ENCODE measurements at regions not wholly inside any gene's neighbourhood (a gene's known extent, or its start where the extent isn't known, plus 50 kb on each side); places are given as distances from the start of the nearest gene placed in this dataset.

GRCh38 chr6:126091466-126091865 lies 105.1 kb downstream of the TRMT11 start:
- Histone ChIP-seq H3K4me3 (ENCODE audit: insufficient read depth, low read depth, low read length) (no peak overlapping the region), H3K36me3 (replicated peaks; ENCODE audit: control insufficient read depth, insufficient read depth, low read length) (no peaks in the 10 kb centered on the region), H3K27me3 (ENCODE audit: control insufficient read depth, insufficient read depth, low read length) (no peaks in the 10 kb centered on the region)
- peak; percentile 8 for DNase-seq

GRCh38 chr6:126093108-126093507 lies 106.8 kb downstream of the TRMT11 start:
- H3K4me3 ChIP-seq (ENCODE audit: insufficient read depth, low read depth, low read length) = no peak overlapping the region
- no peak for DNase-seq
- H3K27me3 ChIP-seq (ENCODE audit: control insufficient read depth, insufficient read depth, low read length) = no peaks in the 10 kb centered on the region
- no peaks in the 10 kb centered on the region for H3K36me3 ChIP-seq (replicated peaks; ENCODE audit: control insufficient read depth, insufficient read depth, low read length)

- DNase-seq = no peak
- no peaks in the 10 kb centered on the region for H3K27me3 ChIP-seq (ENCODE audit: control insufficient read depth, insufficient read depth, low read length)
- no peaks in the 10 kb centered on the region for H3K36me3 ChIP-seq (replicated peaks; ENCODE audit: control insufficient read depth, insufficient read depth, low read length)
- no peak overlapping the region for H3K4me3 ChIP-seq (ENCODE audit: insufficient read depth, low read depth, low read length)
These were observed 108.1 kb downstream of the TRMT11 start for GRCh38 chr6:126094411-126094810.

GRCh38 chr6:126100386-126100785 lies 114.0 kb downstream of the TRMT11 start:
- H3K4me3 ChIP-seq (ENCODE audit: insufficient read depth, low read depth, low read length) = no peak overlapping the region
- no peak for DNase-seq
- H3K27me3 ChIP-seq (ENCODE audit: control insufficient read depth, insufficient read depth, low read length) = no peaks in the 10 kb centered on the region
- no peaks in the 10 kb centered on the region for H3K36me3 ChIP-seq (replicated peaks; ENCODE audit: control insufficient read depth, insufficient read depth, low read length)

GRCh38 chr6:126102358-126102757 lies 116.0 kb downstream of the TRMT11 start:
- no peak for DNase-seq
- Histone ChIP-seq H3K4me3 (ENCODE audit: insufficient read depth, low read depth, low read length) (no peak overlapping the region), H3K27me3 (ENCODE audit: control insufficient read depth, insufficient read depth, low read length) (no peaks in the 10 kb centered on the region), H3K36me3 (replicated peaks; ENCODE audit: control insufficient read depth, insufficient read depth, low read length) (no peaks in the 10 kb centered on the region)

GRCh38 chr6:126103993-126104392 lies 117.7 kb downstream of the TRMT11 start:
- Histone ChIP-seq H3K27me3 (ENCODE audit: control insufficient read depth, insufficient read depth, low read length) (no peaks in the 10 kb centered on the region), H3K4me3 (ENCODE audit: insufficient read depth, low read depth, low read length) (no peak overlapping the region), H3K36me3 (replicated peaks; ENCODE audit: control insufficient read depth, insufficient read depth, low read length) (no peaks in the 10 kb centered on the region)
- DNase-seq = no peak

- Histone ChIP-seq H3K27me3 (ENCODE audit: control insufficient read depth, insufficient read depth, low read length) (no peaks in the 10 kb centered on the region), H3K36me3 (replicated peaks; ENCODE audit: control insufficient read depth, insufficient read depth, low read length) (no peaks in the 10 kb centered on the region), H3K4me3 (ENCODE audit: insufficient read depth, low read depth, low read length) (no peak overlapping the region)
- no peak for DNase-seq
These were observed 121.3 kb downstream of the TRMT11 start for GRCh38 chr6:126107475-126108166.

GRCh38 chr6:126110512-126111270 lies 124.4 kb downstream of the TRMT11 start:
- DNase-seq = no peak
- Histone ChIP-seq H3K36me3 (replicated peaks; ENCODE audit: control insufficient read depth, insufficient read depth, low read length) (no peaks in the 10 kb centered on the region), H3K4me3 (ENCODE audit: insufficient read depth, low read depth, low read length) (no peak overlapping the region), H3K27me3 (ENCODE audit: control insufficient read depth, insufficient read depth, low read length) (no peaks in the 10 kb centered on the region)

- no peak for DNase-seq
- H3K36me3 ChIP-seq (replicated peaks; ENCODE audit: control insufficient read depth, insufficient read depth, low read length) = no peaks in the 10 kb centered on the region
- H3K27me3 ChIP-seq (ENCODE audit: control insufficient read depth, insufficient read depth, low read length) = no peaks in the 10 kb centered on the region
- H3K4me3 ChIP-seq (ENCODE audit: insufficient read depth, low read depth, low read length) = no peak overlapping the region
These were observed 125.0 kb downstream of the TRMT11 start for GRCh38 chr6:126111327-126111726.

- no peak for DNase-seq
- Histone ChIP-seq H3K36me3 (replicated peaks; ENCODE audit: control insufficient read depth, insufficient read depth, low read length) (no peaks in the 10 kb centered on the region), H3K4me3 (ENCODE audit: insufficient read depth, low read depth, low read length) (no peak overlapping the region), H3K27me3 (ENCODE audit: control insufficient read depth, insufficient read depth, low read length) (no peaks in the 10 kb centered on the region)
These were observed 125.9 kb downstream of the TRMT11 start for GRCh38 chr6:126112171-126112632.

GRCh38 chr6:126113261-126113660 lies 126.9 kb downstream of the TRMT11 start:
- Histone ChIP-seq H3K27me3 (ENCODE audit: control insufficient read depth, insufficient read depth, low read length) (no peaks in the 10 kb centered on the region), H3K4me3 (ENCODE audit: insufficient read depth, low read depth, low read length) (no peak overlapping the region), H3K36me3 (replicated peaks; ENCODE audit: control insufficient read depth, insufficient read depth, low read length) (no peaks in the 10 kb centered on the region)
- no peak for DNase-seq

GRCh38 chr6:126117251-126117650 lies 130.9 kb downstream of the TRMT11 start:
- no peaks in the 10 kb centered on the region for H3K27me3 ChIP-seq (ENCODE audit: control insufficient read depth, insufficient read depth, low read length)
- H3K4me3 ChIP-seq (ENCODE audit: insufficient read depth, low read depth, low read length) = no peak overlapping the region
- H3K36me3 ChIP-seq (replicated peaks; ENCODE audit: control insufficient read depth, insufficient read depth, low read length) = no peaks in the 10 kb centered on the region
- no peak for DNase-seq

- no peak for DNase-seq
- Histone ChIP-seq H3K36me3 (replicated peaks; ENCODE audit: control insufficient read depth, insufficient read depth, low read length) (no peaks in the 10 kb centered on the region), H3K27me3 (ENCODE audit: control insufficient read depth, insufficient read depth, low read length) (no peaks in the 10 kb centered on the region), H3K4me3 (ENCODE audit: insufficient read depth, low read depth, low read length) (no peak overlapping the region)
These were observed 131.9 kb downstream of the TRMT11 start for GRCh38 chr6:126118058-126118755.

- no peak overlapping the region for H3K4me3 ChIP-seq (ENCODE audit: insufficient read depth, low read depth, low read length)
- H3K36me3 ChIP-seq (replicated peaks; ENCODE audit: control insufficient read depth, insufficient read depth, low read length) = no peaks in the 10 kb centered on the region
- H3K27me3 ChIP-seq (ENCODE audit: control insufficient read depth, insufficient read depth, low read length) = no peaks in the 10 kb centered on the region
- no peak for DNase-seq
These were observed 132.6 kb downstream of the TRMT11 start for GRCh38 chr6:126118936-126119335.

- Histone ChIP-seq H3K4me3 (ENCODE audit: insufficient read depth, low read depth, low read length) (no peak overlapping the region), H3K36me3 (replicated peaks; ENCODE audit: control insufficient read depth, insufficient read depth, low read length) (no peaks in the 10 kb centered on the region), H3K27me3 (ENCODE audit: control insufficient read depth, insufficient read depth, low read length) (no peaks in the 10 kb centered on the region)
- DNase-seq = no peak
These were observed 136.9 kb downstream of the TRMT11 start for GRCh38 chr6:126123226-126123625.
